ENCODE measurements at regions not wholly inside any gene's neighbourhood (a gene's known extent, or its start where the extent isn't known, plus 50 kb on each side); places are given as distances from the start of the nearest gene placed in this dataset.

- TF ChIP-seq CTCF (IDR thresholded peaks at IDR 0.05; ENCODE audit: unreplicated experiment) = no peak
- DNase-seq = no peak
- intact Hi-C loops (cut with micrococcal nuclease; ENCODE audit: unreplicated experiment) = no loop called here
- Mint-ChIP-seq H3K27me3 (ENCODE audit: unreplicated experiment) (no peaks in the 10 kb centered on the region), H3K4me1 (ENCODE audit: low read depth, unreplicated experiment) (no peaks in the 10 kb centered on the region), H3K9me3 (ENCODE audit: low read depth, unreplicated experiment) (no peaks in the 10 kb centered on the region), H3K36me3 (ENCODE audit: insufficient read depth, unreplicated experiment) (no peaks in the 10 kb centered on the region), H3K4me3 (ENCODE audit: low read depth, unreplicated experiment) (no peak overlapping the region), H3K27ac (ENCODE audit: unreplicated experiment) (no peak overlapping the region)
- CTCF ChIA-PET = interaction anchor here (0.5 kb wide), 1 partner anchor 22 kb away, joined by 3 read pairs; no protein-coding TSS in a partner anchor
- BruUV-seq (replicated peaks) = no TSS peak
Observed at GRCh38 chr2:157931542-157931941, 55.4 kb upstream of the ACVR1 start.

GRCh38 chr2:157930728-157931127 is 54.6 kb upstream of the ACVR1 start:
- Mint-ChIP-seq H3K4me3 (ENCODE audit: low read depth, unreplicated experiment) (no peak overlapping the region), H3K4me1 (ENCODE audit: low read depth, unreplicated experiment) (no peaks in the 10 kb centered on the region), H3K27me3 (ENCODE audit: unreplicated experiment) (no peaks in the 10 kb centered on the region), H3K9me3 (ENCODE audit: low read depth, unreplicated experiment) (no peaks in the 10 kb centered on the region), H3K36me3 (ENCODE audit: insufficient read depth, unreplicated experiment) (no peaks in the 10 kb centered on the region), H3K27ac (ENCODE audit: unreplicated experiment) (no peak overlapping the region)
- no TSS peak for BruUV-seq (replicated peaks)
- intact Hi-C loops (cut with micrococcal nuclease; ENCODE audit: unreplicated experiment) = no loop called here
- CTCF ChIA-PET = no interaction called here
- no peak for DNase-seq
- TF ChIP-seq CTCF (IDR thresholded peaks at IDR 0.05; ENCODE audit: unreplicated experiment) = no peak

GRCh38 chr2:157929871-157930667 is 53.9 kb upstream of the ACVR1 start:
- DNase-seq = no peak
- intact Hi-C loops (cut with micrococcal nuclease; ENCODE audit: unreplicated experiment) = no loop called here
- CTCF ChIA-PET = no interaction called here
- TF ChIP-seq CTCF (IDR thresholded peaks at IDR 0.05; ENCODE audit: unreplicated experiment) = no peak
- Mint-ChIP-seq H3K4me1 (ENCODE audit: low read depth, unreplicated experiment) (no peaks in the 10 kb centered on the region), H3K4me3 (ENCODE audit: low read depth, unreplicated experiment) (no peak overlapping the region), H3K27me3 (ENCODE audit: unreplicated experiment) (no peaks in the 10 kb centered on the region), H3K9me3 (ENCODE audit: low read depth, unreplicated experiment) (no peaks in the 10 kb centered on the region), H3K27ac (ENCODE audit: unreplicated experiment) (no peak overlapping the region), H3K36me3 (ENCODE audit: insufficient read depth, unreplicated experiment) (no peaks in the 10 kb centered on the region)
- BruUV-seq (replicated peaks) = no TSS peak

GRCh38 chr2:157928372-157928771 is 52.2 kb upstream of the ACVR1 start:
- no TSS peak for BruUV-seq (replicated peaks)
- intact Hi-C loops (cut with micrococcal nuclease; ENCODE audit: unreplicated experiment) = no loop called here
- no peaks in the 10 kb centered on the region for H3K9me3 Mint-ChIP-seq (ENCODE audit: low read depth, unreplicated experiment)
- H3K36me3 Mint-ChIP-seq (ENCODE audit: insufficient read depth, unreplicated experiment) = no peaks in the 10 kb centered on the region
- H3K4me1 Mint-ChIP-seq (ENCODE audit: low read depth, unreplicated experiment) = no peaks in the 10 kb centered on the region
- H3K27ac Mint-ChIP-seq (ENCODE audit: unreplicated experiment) = no peak overlapping the region
- no peaks in the 10 kb centered on the region for H3K27me3 Mint-ChIP-seq (ENCODE audit: unreplicated experiment)
- H3K4me3 Mint-ChIP-seq (ENCODE audit: low read depth, unreplicated experiment) = no peak overlapping the region
- CTCF ChIA-PET = no interaction called here
- no peak for TF ChIP-seq CTCF (IDR thresholded peaks at IDR 0.05; ENCODE audit: unreplicated experiment)
- DNase-seq = no peak
